Ovary (tissue), 3 donors: ENCODE measurements at regions not wholly inside any gene's neighbourhood (a gene's known extent, or its start where the extent isn't known, plus 50 kb on each side); places are given as distances from the start of the nearest gene placed in this dataset.

Experiments
- POLR2A ChIP-seq: fragments of 450-650 bp; IDR thresholded peaks from one replicate; pipeline ENCODE4 v1.6.1; 2017; ENCODE audit warnings: antibody characterized with exemption, mild to moderate bottlenecking, moderate library complexity
- TF ChIP-seq, protein P1 (sequence below), 3 donors: fragments of 450-650 bp in 2 of 3; fragments of 200-600 bp in 1 of 3; IDR thresholded peaks; one replicate each; pipeline versions ENCODE4 v1.5.1 to v1.8.0; 2016 to 2022; ENCODE audit warnings: antibody characterized with exemption in 3 of 3, mild to moderate bottlenecking in 1 of 3
- donor health status: DM: no; HTN: no; CAD: no.

DNA sequence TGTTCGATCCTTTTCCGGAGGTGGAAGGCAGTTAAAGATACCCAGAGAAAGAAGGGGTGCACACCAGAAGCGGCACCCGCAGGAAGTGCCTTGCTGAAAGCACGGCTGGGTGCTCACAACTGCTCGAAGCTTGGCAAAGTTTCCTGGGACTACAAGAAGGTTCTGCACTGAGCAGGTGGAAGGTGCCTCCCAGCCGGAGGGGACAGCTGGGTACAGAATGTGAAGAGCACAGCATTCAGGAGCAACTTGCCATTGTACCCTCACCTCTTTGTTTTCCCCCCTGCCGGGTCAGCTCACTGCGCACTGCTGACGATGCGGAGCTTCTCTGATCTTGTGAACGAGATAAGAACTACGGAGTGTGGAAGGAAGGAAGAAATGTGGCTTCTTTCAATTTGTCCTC is 289.2 kb downstream of the FBXW7 start:
- TF ChIP-seq, protein P1, sequence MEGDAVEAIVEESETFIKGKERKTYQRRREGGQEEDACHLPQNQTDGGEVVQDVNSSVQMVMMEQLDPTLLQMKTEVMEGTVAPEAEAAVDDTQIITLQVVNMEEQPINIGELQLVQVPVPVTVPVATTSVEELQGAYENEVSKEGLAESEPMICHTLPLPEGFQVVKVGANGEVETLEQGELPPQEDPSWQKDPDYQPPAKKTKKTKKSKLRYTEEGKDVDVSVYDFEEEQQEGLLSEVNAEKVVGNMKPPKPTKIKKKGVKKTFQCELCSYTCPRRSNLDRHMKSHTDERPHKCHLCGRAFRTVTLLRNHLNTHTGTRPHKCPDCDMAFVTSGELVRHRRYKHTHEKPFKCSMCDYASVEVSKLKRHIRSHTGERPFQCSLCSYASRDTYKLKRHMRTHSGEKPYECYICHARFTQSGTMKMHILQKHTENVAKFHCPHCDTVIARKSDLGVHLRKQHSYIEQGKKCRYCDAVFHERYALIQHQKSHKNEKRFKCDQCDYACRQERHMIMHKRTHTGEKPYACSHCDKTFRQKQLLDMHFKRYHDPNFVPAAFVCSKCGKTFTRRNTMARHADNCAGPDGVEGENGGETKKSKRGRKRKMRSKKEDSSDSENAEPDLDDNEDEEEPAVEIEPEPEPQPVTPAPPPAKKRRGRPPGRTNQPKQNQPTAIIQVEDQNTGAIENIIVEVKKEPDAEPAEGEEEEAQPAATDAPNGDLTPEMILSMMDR (IDR thresholded peaks at IDR 0.05), result no peak
- TF ChIP-seq POLR2A, result no peak
